Keratinocyte (primary cell): ENCODE measurements at regions not wholly inside any gene's neighbourhood (a gene's known extent, or its start where the extent isn't known, plus 50 kb on each side); places are given as distances from the start of the nearest gene placed in this dataset.

ENCODE experiments used
- EZH2 ChIP-seq: IDR thresholded peaks from one replicate; pipeline ENCODE4 v1.6.1; 2012; ENCODE audit warnings: inconsistent platforms, mild to moderate bottlenecking, low read length, moderate library complexity
- TF ChIP-seq, protein P1 (sequence below), 3 experiments: IDR thresholded peaks in 1 of 3; conservative IDR thresholded peaks in 1 of 3; optimal IDR thresholded peaks in 1 of 3; 2 replicates in 2 of 3; 3 replicates in 1 of 3; pipeline versions ENCODE3 to v1.5.1; 2011; ENCODE audit warnings: low read length in 3 of 3, mild to moderate bottlenecking in 3 of 3, moderate library complexity in 2 of 3, control low read depth in 1 of 3, inconsistent platforms in 1 of 3; ENCODE audit not compliant: insufficient read depth in 2 of 3; ENCODE audit errors: extremely low read depth in 1 of 3

DNA sequence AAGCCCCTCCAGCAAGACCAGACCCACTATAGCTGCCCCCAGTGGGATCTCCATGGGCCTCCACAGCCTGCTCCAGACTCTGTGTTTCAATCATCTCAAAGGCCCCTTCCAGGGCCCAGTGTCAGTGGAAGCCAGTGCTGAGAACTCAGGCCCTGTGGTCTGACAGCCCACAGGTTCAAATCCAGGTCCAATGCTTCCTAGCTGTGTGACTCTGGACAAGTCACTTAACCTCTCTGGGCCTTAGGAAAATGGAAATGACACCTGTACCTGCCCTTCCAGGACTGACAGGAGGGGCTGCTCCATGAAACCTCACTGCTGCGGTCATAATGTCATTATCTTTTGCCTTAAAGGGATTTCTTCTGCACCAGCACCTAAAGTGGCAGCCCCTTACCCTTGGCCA, 101.9 kb downstream of the NCOR2 start:
- TF ChIP-seq, protein P1, sequence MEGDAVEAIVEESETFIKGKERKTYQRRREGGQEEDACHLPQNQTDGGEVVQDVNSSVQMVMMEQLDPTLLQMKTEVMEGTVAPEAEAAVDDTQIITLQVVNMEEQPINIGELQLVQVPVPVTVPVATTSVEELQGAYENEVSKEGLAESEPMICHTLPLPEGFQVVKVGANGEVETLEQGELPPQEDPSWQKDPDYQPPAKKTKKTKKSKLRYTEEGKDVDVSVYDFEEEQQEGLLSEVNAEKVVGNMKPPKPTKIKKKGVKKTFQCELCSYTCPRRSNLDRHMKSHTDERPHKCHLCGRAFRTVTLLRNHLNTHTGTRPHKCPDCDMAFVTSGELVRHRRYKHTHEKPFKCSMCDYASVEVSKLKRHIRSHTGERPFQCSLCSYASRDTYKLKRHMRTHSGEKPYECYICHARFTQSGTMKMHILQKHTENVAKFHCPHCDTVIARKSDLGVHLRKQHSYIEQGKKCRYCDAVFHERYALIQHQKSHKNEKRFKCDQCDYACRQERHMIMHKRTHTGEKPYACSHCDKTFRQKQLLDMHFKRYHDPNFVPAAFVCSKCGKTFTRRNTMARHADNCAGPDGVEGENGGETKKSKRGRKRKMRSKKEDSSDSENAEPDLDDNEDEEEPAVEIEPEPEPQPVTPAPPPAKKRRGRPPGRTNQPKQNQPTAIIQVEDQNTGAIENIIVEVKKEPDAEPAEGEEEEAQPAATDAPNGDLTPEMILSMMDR (optimal IDR thresholded peaks at IDR 0.05 in 1 of 3, IDR thresholded peaks at IDR 0.05 in 1 of 3, conservative IDR thresholded peaks at IDR 0.05 in 1 of 3; ENCODE audit: extremely low read depth in 1 of 3, insufficient read depth in 2 of 3, low read length in 3 of 3) = no peak
- TF ChIP-seq EZH2 = no peak
